PC-3 (cell line): ENCODE measurements at regions not wholly inside any gene's neighbourhood (a gene's known extent, or its start where the extent isn't known, plus 50 kb on each side); places are given as distances from the start of the nearest gene placed in this dataset.
"Not testable (repeated sequence)": the region's sequence is repeated elsewhere in the genome, so short reads cannot be mapped to it uniquely, and the experiment has no call there.

Source experiments
- ATAC-seq: fragments of 200-7000 bp; cut with Tn5 transposase; 2 replicates; pipeline ENCODE4 v1.9.1; 2020; ENCODE audit warnings: mild to moderate bottlenecking, moderate library complexity
- BruUV-seq: library from RNA; stranded (reverse); fragments of 400-500 nt; replicated peaks from 2 replicates; lab custom pipeline; 2021; lab: Mats Ljungman, UMichigan
- CTCF ChIA-PET: fragments of 300-600 bp; sonication (Branson Sonifier 250); formaldehyde crosslinking; loops from one replicate; lab custom pipeline; 2022; ENCODE audit warnings: antibody characterized with exemption; lab: Charles Lee
- POLR2A ChIA-PET: fragments of 300-600 bp; sonication (Branson Sonifier 250); formaldehyde crosslinking; loops from one replicate; lab custom pipeline; 2022; ENCODE audit warnings: antibody characterized with exemption; ENCODE audit not compliant: unreplicated experiment; lab: Charles Lee
- DNase-seq: peaks from one replicate; pipeline ENCODE4 v3.0.0-alpha.2; 2015
- H2AFZ ChIP-seq: fragments of 300-600 bp; sonication (generic); 2 replicates; pipeline ENCODE4 v1.6.0; 2016; ENCODE audit warnings: antibody characterized with exemption, low read length
- H3F3A ChIP-seq: fragments of 300-600 bp; sonication (generic); one replicate; pipeline ENCODE4 v1.6.0; 2017; ENCODE audit warnings: antibody characterized with exemption, low read length, control low read depth, mild to moderate bottlenecking; ENCODE audit not compliant: unreplicated experiment
- H3K27ac ChIP-seq: fragments of 300-600 bp; sonication (generic); 2 replicates; pipeline ENCODE4 v1.5.1; 2016; ENCODE audit warnings: mild to moderate bottlenecking, low read length
- H3K27me3 ChIP-seq: fragments of 300-600 bp; sonication (generic); 2 replicates; pipeline ENCODE4 v1.6.1; 2016; ENCODE audit warnings: low read length, mixed read lengths
- H3K36me3 ChIP-seq: fragments of 300-600 bp; sonication (generic); 2 replicates; pipeline ENCODE4 v1.6.1; 2016; ENCODE audit warnings: low read depth, mixed run types, low read length, mixed read lengths
- H3K4me1 ChIP-seq: fragments of 300-600 bp; sonication (generic); 2 replicates; pipeline ENCODE4 v1.5.1; 2016; ENCODE audit warnings: low read length; ENCODE audit not compliant: insufficient read depth
- H3K4me2 ChIP-seq: fragments of 300-600 bp; sonication (generic); 2 replicates; pipeline ENCODE4 v1.6.0; 2016; ENCODE audit warnings: low read length
- H3K4me3 ChIP-seq: fragments of 300-600 bp; sonication (generic); 2 replicates; pipeline ENCODE4 v1.5.1; 2016; ENCODE audit warnings: mild to moderate bottlenecking, low read length, mixed read lengths
- H3K79me2 ChIP-seq: fragments of 300-600 bp; sonication (generic); 2 replicates; pipeline ENCODE4 v1.6.1; 2017; ENCODE audit warnings: low read length, mixed read lengths
- H3K9ac ChIP-seq: fragments of 300-600 bp; sonication (generic); 2 replicates; pipeline ENCODE4 v1.6.0; 2016; ENCODE audit warnings: mild to moderate bottlenecking, low read length
- H3K9me2 ChIP-seq: fragments of 300-600 bp; sonication (generic); replicated peaks from 2 replicates; pipeline ENCODE4 v1.6.1; 2016; ENCODE audit warnings: mixed run types, low read length, mixed read lengths
- H3K9me3 ChIP-seq: fragments of 300-600 bp; sonication (generic); 2 replicates; pipeline ENCODE4 v1.6.1; 2016; ENCODE audit warnings: low read length, mixed read lengths
- H4K20me1 ChIP-seq: fragments of 300-600 bp; sonication (generic); 2 replicates; pipeline ENCODE4 v1.6.1; 2016; ENCODE audit warnings: low read length, mixed read lengths
- CTCF ChIP-seq: fragments of 300-600 bp; sonication (generic); conservative IDR thresholded peaks from 2 replicates; pipeline ENCODE4 v1.5.1; 2017; ENCODE audit warnings: antibody characterized with exemption, low read depth, mild to moderate bottlenecking, low read length
- EZH2 ChIP-seq: fragments of 300-600 bp; sonication (generic); IDR thresholded peaks from one replicate; pipeline ENCODE4 v1.6.1; 2017; ENCODE audit warnings: antibody characterized with exemption, mild to moderate bottlenecking, low read length; ENCODE audit not compliant: unreplicated experiment
- EZH2phosphoT487 ChIP-seq: fragments of 300-600 bp; sonication (generic); IDR thresholded peaks from 2 replicates; pipeline ENCODE4 v1.6.1; 2018; ENCODE audit warnings: mild to moderate bottlenecking, antibody characterized with exemption, low read length, borderline replicate concordance
- intact Hi-C: fragments of 100-400 bp; cut with micrococcal nuclease; formaldehyde crosslinking; loops from 2 replicates; pipeline ENCODE4 v1.9.0; 2023

GRCh38 chr3:191982481-191982880 is 521.5 kb downstream of the PYDC2 start:
- Histone ChIP-seq H3K9me2 (no peaks in the 10 kb centered on the region), H3K9me3 (peaks cover 6% of the 10 kb centered on the region), H3K4me3 (no peak overlapping the region), H2AFZ (no peak overlapping the region), H3K9ac (no peak overlapping the region), H3K4me1 (no peaks in the 10 kb centered on the region), H3K79me2 (no peaks in the 10 kb centered on the region), H3K4me2 (no peak overlapping the region), H3K27me3 (no peaks in the 10 kb centered on the region), H3K36me3 (no peaks in the 10 kb centered on the region), H3F3A (no peaks in the 10 kb centered on the region), H3K27ac (no peak overlapping the region), H4K20me1 (no peaks in the 10 kb centered on the region)
- intact Hi-C loops: no loop called here
- DNase-seq (no peak), ATAC-seq (no peak)
- no TSS peak for BruUV-seq
- ChIA-PET POLR2A (no interaction called here), CTCF (no interaction called here)
- no peak for TF ChIP-seq EZH2
- no peak for TF ChIP-seq CTCF
- no peak for TF ChIP-seq EZH2phosphoT487

- Histone ChIP-seq H3K27ac (no peak overlapping the region), H3K4me1 (no peaks in the 10 kb centered on the region), H3K9me2 (no peaks in the 10 kb centered on the region), H3K27me3 (no peaks in the 10 kb centered on the region), H4K20me1 (no peaks in the 10 kb centered on the region), H3K79me2 (no peaks in the 10 kb centered on the region), H3K36me3 (no peaks in the 10 kb centered on the region), H2AFZ (no peak overlapping the region), H3K9me3 (no peaks in the 10 kb centered on the region), H3K9ac (no peak overlapping the region), H3K4me2 (no peak overlapping the region), H3K4me3 (no peak overlapping the region), H3F3A (no peaks in the 10 kb centered on the region)
- ChIA-PET CTCF (no interaction called here), POLR2A (no interaction called here)
- DNase-seq (peak; percentile 4), ATAC-seq (peak; percentile 48; the same call in 1 of the 2 replicates)
- intact Hi-C loops: no loop called here
- BruUV-seq: no TSS peak
- TF ChIP-seq EZH2phosphoT487: no peak
- no peak for TF ChIP-seq CTCF
- TF ChIP-seq EZH2: no peak
Measured at GRCh38 chr3:191985691-191986090, 524.7 kb downstream of the PYDC2 start.

- no peak for DNase-seq
- no peak overlapping the region for H3K27ac ChIP-seq
- TF ChIP-seq CTCF (no peak), EZH2phosphoT487 (no peak), EZH2 (no peak)
- no peak overlapping the region for H3K4me3 ChIP-seq
- no peak overlapping the region for H3K4me2 ChIP-seq
- no peaks in the 10 kb centered on the region for H3K27me3 ChIP-seq
- H3K9me2 ChIP-seq: no peaks in the 10 kb centered on the region
- no peaks in the 10 kb centered on the region for H3K4me1 ChIP-seq
- ChIA-PET POLR2A (no interaction called here), CTCF (no interaction called here)
- BruUV-seq: no TSS peak
- ATAC-seq: no peak
- H3K9me3 ChIP-seq: 0 out of 2 replicates have a peak, but pooled peaks cover under 1% of the 10 kb centered on the region
- H3K9ac ChIP-seq: no peak overlapping the region
- H4K20me1 ChIP-seq: no peaks in the 10 kb centered on the region
- intact Hi-C loops: no loop called here
- H3F3A ChIP-seq: no peaks in the 10 kb centered on the region
- no peaks in the 10 kb centered on the region for H3K79me2 ChIP-seq
- H3K36me3 ChIP-seq: no peaks in the 10 kb centered on the region
- no peak overlapping the region for H2AFZ ChIP-seq
Measured at GRCh38 chr3:191987831-191988350, 526.9 kb downstream of the PYDC2 start.

GRCh38 chr3:191993952-191994351 is 533.0 kb downstream of the PYDC2 start:
- DNase-seq, intact Hi-C loops, BruUV-seq, H3K9me2 ChIP-seq, ATAC-seq, H3F3A ChIP-seq, H3K4me1 ChIP-seq, H3K79me2 ChIP-seq, H3K36me3 ChIP-seq, H3K4me3 ChIP-seq, H4K20me1 ChIP-seq, POLR2A ChIA-PET, CTCF ChIA-PET, H3K27me3 ChIP-seq, H3K9ac ChIP-seq, H3K4me2 ChIP-seq, H2AFZ ChIP-seq, H3K27ac ChIP-seq, H3K9me3 ChIP-seq: not testable (repeated sequence)
